ENCODE measurements at regions not wholly inside any gene's neighbourhood (a gene's known extent, or its start where the extent isn't known, plus 50 kb on each side); places are given as distances from the start of the nearest gene placed in this dataset.
"Not testable (repeated sequence)": the region's sequence is repeated elsewhere in the genome, so short reads cannot be mapped to it uniquely, and the experiment has no call there.

GRCh38 chr7:131625817-131626372, 69.5 kb upstream of the PODXL start:
- DNase-seq (ENCODE audit: low read depth, low spot score), result peak; percentile 76
- Histone ChIP-seq H3K9ac (replicated peaks; ENCODE audit: extremely low read depth, insufficient read depth, low read length) (peak overlapping the region; percentile 7), H3K4me3 (replicated peaks in 1 of 3; ENCODE audit: insufficient read depth in 1 of 3, low read depth in 1 of 3, low read length in 3 of 3) (no peak overlapping the region), H3K27me3 (ENCODE audit: control insufficient read depth in 2 of 2, insufficient read depth in 2 of 2, low read length in 2 of 2) (no peaks in the 10 kb centered on the region), H3K4me2 (ENCODE audit: insufficient read depth, low read length) (no peak overlapping the region), H4K20me1 (replicated peaks; ENCODE audit: control insufficient read depth, extremely low read depth, insufficient read depth, low read length) (no peaks in the 10 kb centered on the region), H3K9me1 (replicated peaks; ENCODE audit: control insufficient read depth, extremely low read depth, insufficient read depth, low read length) (no peaks in the 10 kb centered on the region), H3K79me2 (ENCODE audit: control insufficient read depth, insufficient read depth, low read length) (no peaks in the 10 kb centered on the region), H3K9me3 (replicated peaks; ENCODE audit: control insufficient read depth, insufficient read depth, low read length) (no peaks in the 10 kb centered on the region), H2AFZ (ENCODE audit: low read depth, low read length) (no peak overlapping the region), H3K27ac (ENCODE audit: insufficient read depth, low read depth, low read length) (peak overlapping the region; percentile 96), H3K36me3 (ENCODE audit: control insufficient read depth in 2 of 2, extremely low read depth in 1 of 2, insufficient read depth in 2 of 2, low read length in 2 of 2) (no peaks in the 10 kb centered on the region), H3K4me1 (ENCODE audit: control insufficient read depth, extremely low read depth, insufficient read depth, low read length) (peaks cover 73% of the 10 kb centered on the region)
- no TSS peak for BruUV-seq (replicated peaks)
- intact Hi-C loops (cut with micrococcal nuclease) (loop anchor here (2.0 to 10.0 kb wide), 3 partner anchors 111 to 739 kb away; no protein-coding TSS in a partner anchor), dilution Hi-C loops (cut with MboI; ENCODE audit: extremely low pct_ligation_motif_present, low sequenced_read_pairs) (no loop called here)
- TF ChIP-seq MAX (IDR thresholded peaks at IDR 0.05; ENCODE audit: insufficient read depth, insufficient read length), result no peak
- TF ChIP-seq POLR2AphosphoS5 (IDR thresholded peaks at IDR 0.05; ENCODE audit: insufficient read depth, low read depth, low read length), result peak; percentile 70
- TF ChIP-seq JUN (IDR thresholded peaks at IDR 0.05; ENCODE audit: borderline replicate concordance, insufficient read depth, insufficient read length, low read depth), result no peak
- TF ChIP-seq GATA2 (IDR thresholded peaks at IDR 0.05; ENCODE audit: insufficient read depth, insufficient read length, low read depth, low read length), result peak; percentile 86
- TF ChIP-seq FOS (IDR thresholded peaks at IDR 0.05; ENCODE audit: borderline replicate concordance, insufficient read depth, low read length), result peak; percentile 90
- TF ChIP-seq EZH2 (IDR thresholded peaks at IDR 0.05; ENCODE audit: borderline replicate concordance, low read depth, low read length, severe bottlenecking), result no peak
- TF ChIP-seq MYC (IDR thresholded peaks at IDR 0.05; ENCODE audit: low read depth, low read length), result no peak
- TF ChIP-seq CTCF (IDR thresholded peaks at IDR 0.05; ENCODE audit: extremely low read depth in 1 of 2, insufficient read depth in 1 of 2, low read depth in 1 of 2, low read length in 2 of 2), result no peak
- TF ChIP-seq POLR2A (IDR thresholded peaks at IDR 0.05; ENCODE audit: low read depth, low read length), result no peak
- CTCF ChIA-PET, result interaction anchor here (0.7 to 3.2 kb wide), 16 partner anchors 9 to 118 kb away, joined by 3 to 12 read pairs (median 4); no protein-coding TSS in a partner anchor
- FAIRE-seq, result peak; percentile 86
- POLR2A ChIA-PET, result interaction anchor here (0.6 kb wide), 1 partner anchor 18 kb away, joined by 3 read pairs; no protein-coding TSS in a partner anchor

- DNase-seq (ENCODE audit: low read depth, low spot score), result not testable (repeated sequence)
- CTCF ChIA-PET, result interaction anchor here (0.7 to 3.2 kb wide), 16 partner anchors 9 to 118 kb away, joined by 3 to 12 read pairs (median 4); no protein-coding TSS in a partner anchor
These were observed 68.9 kb upstream of the PODXL start for GRCh38 chr7:131625345-131625744.

More at GRCh38 chr7:131625345-131625744, 68.9 kb upstream of the PODXL start:
- H2AFZ ChIP-seq (ENCODE audit: low read depth, low read length); FAIRE-seq; H4K20me1 ChIP-seq (replicated peaks; ENCODE audit: control insufficient read depth, extremely low read depth, insufficient read depth, low read length); H3K27me3 ChIP-seq (ENCODE audit: control insufficient read depth in 2 of 2, insufficient read depth in 2 of 2, low read length in 2 of 2); H3K4me3 ChIP-seq (replicated peaks in 1 of 3; ENCODE audit: insufficient read depth in 1 of 3, low read depth in 1 of 3, low read length in 3 of 3); H3K79me2 ChIP-seq (ENCODE audit: control insufficient read depth, insufficient read depth, low read length); dilution Hi-C loops (cut with MboI; ENCODE audit: extremely low pct_ligation_motif_present, low sequenced_read_pairs); H3K9me3 ChIP-seq (replicated peaks; ENCODE audit: control insufficient read depth, insufficient read depth, low read length); H3K4me2 ChIP-seq (ENCODE audit: insufficient read depth, low read length); H3K36me3 ChIP-seq (ENCODE audit: control insufficient read depth in 2 of 2, extremely low read depth in 1 of 2, insufficient read depth in 2 of 2, low read length in 2 of 2); H3K9me1 ChIP-seq (replicated peaks; ENCODE audit: control insufficient read depth, extremely low read depth, insufficient read depth, low read length): not testable (repeated sequence)
- TSS peak; percentile 36 for BruUV-seq (replicated peaks)
- POLR2A ChIA-PET, result interaction anchor here (0.6 kb wide), 1 partner anchor 18 kb away, joined by 3 read pairs; no protein-coding TSS in a partner anchor
- Histone ChIP-seq H3K4me1 (ENCODE audit: control insufficient read depth, extremely low read depth, insufficient read depth, low read length) (peaks cover 77% of the 10 kb centered on the region), H3K9ac (replicated peaks; ENCODE audit: extremely low read depth, insufficient read depth, low read length) (peak overlapping the region; percentile 6), H3K27ac (ENCODE audit: insufficient read depth, low read depth, low read length) (peak overlapping the region; percentile 96)
- intact Hi-C loops (cut with micrococcal nuclease), result loop anchor here (2.0 to 10.0 kb wide), 3 partner anchors 111 to 739 kb away; no protein-coding TSS in a partner anchor
